Naive B cell (primary cell): ENCODE measurements at regions not wholly inside any gene's neighbourhood (a gene's known extent, or its start where the extent isn't known, plus 50 kb on each side); places are given as distances from the start of the nearest gene placed in this dataset.

Experiments
- ATAC-seq, 2 donors: fragments of 150-1000 bp; cut with Tn5 transposase; 2 replicates each; pipeline ENCODE4 v1.10.0; 2021; ENCODE audit warnings: low read depth in 2 of 2, mild to moderate bottlenecking in 2 of 2, moderate library complexity in 2 of 2
- DNase-seq: peaks from one replicate; pipeline ENCODE4 v3.0.0; 2022
- H3K27ac Mint-ChIP-seq, 6 donors: one replicate each; pipeline ENCODE4 v1.8.0; 2020 to 2022; ENCODE audit warnings: mild to moderate bottlenecking in 6 of 6, mixed read lengths in 6 of 6, moderate library complexity in 5 of 6, inconsistent platforms in 2 of 6
- H3K27me3 Mint-ChIP-seq, 3 donors: one replicate each; pipeline ENCODE4 v1.8.0; 2021 to 2022; ENCODE audit warnings: mixed read lengths in 3 of 3, mild to moderate bottlenecking in 1 of 3
- H3K36me3 Mint-ChIP-seq, 2 donors: one replicate each; pipeline ENCODE4 v1.8.0; 2020 to 2022; ENCODE audit warnings: mixed read lengths in 2 of 2, inconsistent platforms in 1 of 2, mild to moderate bottlenecking in 1 of 2
- H3K4me1 Mint-ChIP-seq, 3 donors: one replicate each; pipeline ENCODE4 v1.8.0; 2020 to 2022; ENCODE audit warnings: mixed read lengths in 3 of 3, inconsistent platforms in 1 of 3, mild to moderate bottlenecking in 1 of 3, moderate library complexity in 1 of 3
- H3K4me3 Mint-ChIP-seq, 8 donors: one replicate each; pipeline ENCODE4 v1.8.0; 2020 to 2022; ENCODE audit warnings: mild to moderate bottlenecking in 8 of 8, mixed read lengths in 8 of 8, moderate library complexity in 8 of 8, inconsistent platforms in 2 of 8
- H3K9me3 Mint-ChIP-seq, 7 donors: one replicate each; pipeline ENCODE4 v1.8.0; 2020 to 2022; ENCODE audit warnings: mixed read lengths in 7 of 7, mild to moderate bottlenecking in 5 of 7, inconsistent platforms in 2 of 7, moderate library complexity in 1 of 7

DNA sequence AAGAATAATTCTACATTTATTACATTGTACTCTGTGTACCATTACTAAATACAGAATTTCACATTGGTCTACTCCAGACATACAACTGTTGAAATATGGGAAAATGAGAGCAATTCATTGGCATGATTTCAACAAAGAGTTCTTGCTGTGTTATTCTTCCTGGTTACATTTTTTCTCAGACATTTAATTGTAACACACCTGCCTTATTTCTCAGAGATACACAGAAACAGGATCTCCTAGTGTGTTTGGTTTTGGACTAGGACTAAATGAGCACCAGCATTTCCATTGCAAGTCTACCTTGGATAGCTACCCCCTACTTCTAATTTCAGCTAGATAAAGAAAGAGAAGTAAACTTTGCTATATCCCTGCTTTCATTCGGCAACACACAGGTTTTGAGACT is 274.3 kb upstream of the CNTN4 start:
- no peak for ATAC-seq

DNA sequence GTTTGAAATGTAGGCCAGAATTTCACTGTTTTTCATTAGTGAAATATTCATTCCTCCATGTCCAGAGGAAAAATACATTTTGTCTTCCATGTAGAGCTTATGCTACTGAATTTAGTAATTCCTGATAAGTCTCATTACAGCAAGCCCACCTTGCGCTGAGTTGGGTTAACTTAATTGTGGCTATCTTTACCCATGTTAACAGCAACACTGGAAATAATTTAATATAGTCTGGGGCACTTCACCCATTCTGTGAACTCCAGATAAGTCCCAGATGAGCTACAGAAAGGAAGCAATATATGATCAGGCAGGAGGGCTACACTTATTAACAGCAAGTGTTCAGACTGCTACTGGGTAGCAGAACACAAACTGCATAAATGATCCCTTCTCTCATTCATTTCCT is 270.1 kb upstream of the CNTN4 start:
- no peaks in the 10 kb centered on the region for H3K27me3 Mint-ChIP-seq
- ATAC-seq, result no peak
- DNase-seq, result no peak
- H3K27ac Mint-ChIP-seq, result no peak overlapping the region
- H3K36me3 Mint-ChIP-seq, result no peaks in the 10 kb centered on the region
- no peak overlapping the region for H3K4me3 Mint-ChIP-seq
- H3K9me3 Mint-ChIP-seq, result peaks cover 0 to 10% (median 4%) of the 10 kb centered on the region in 7 donors
- H3K4me1 Mint-ChIP-seq, result no peaks in the 10 kb centered on the region

More for the DNA sequence above, 274.3 kb upstream of the CNTN4 start:
- Mint-ChIP-seq H3K9me3 (peaks cover 0 to 10% (median 5%) of the 10 kb centered on the region in 7 donors), H3K4me1 (no peaks in the 10 kb centered on the region), H3K4me3 (no peak overlapping the region), H3K27ac (no peak overlapping the region), H3K27me3 (no peaks in the 10 kb centered on the region), H3K36me3 (no peaks in the 10 kb centered on the region)
- DNase-seq, result no peak

DNA sequence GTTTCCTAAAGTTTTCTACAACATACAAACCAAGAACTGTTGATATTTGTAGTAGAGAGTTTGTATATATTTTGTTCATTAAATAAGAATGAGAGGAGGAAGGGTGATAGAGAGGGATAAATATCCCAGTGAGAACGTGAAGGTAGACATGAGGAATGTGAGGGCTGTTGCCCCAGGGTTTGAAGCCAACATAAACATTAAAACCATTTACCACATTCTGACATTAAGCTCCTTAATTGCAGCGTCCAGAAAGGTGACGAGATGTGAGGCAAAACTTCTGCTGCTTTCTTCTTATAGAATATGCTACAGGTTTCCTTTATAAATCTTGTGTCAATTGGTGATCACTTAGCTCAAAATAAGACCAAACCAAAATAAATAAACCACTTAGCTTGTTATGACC is 267.8 kb upstream of the CNTN4 start:
- Mint-ChIP-seq H3K27me3 (no peaks in the 10 kb centered on the region), H3K4me3 (no peak overlapping the region), H3K36me3 (no peaks in the 10 kb centered on the region), H3K27ac (no peak overlapping the region), H3K4me1 (no peaks in the 10 kb centered on the region), H3K9me3 (peaks cover 0 to 10% (median 5%) of the 10 kb centered on the region in 7 donors)
- DNase-seq, result no peak
- no peak for ATAC-seq

DNA sequence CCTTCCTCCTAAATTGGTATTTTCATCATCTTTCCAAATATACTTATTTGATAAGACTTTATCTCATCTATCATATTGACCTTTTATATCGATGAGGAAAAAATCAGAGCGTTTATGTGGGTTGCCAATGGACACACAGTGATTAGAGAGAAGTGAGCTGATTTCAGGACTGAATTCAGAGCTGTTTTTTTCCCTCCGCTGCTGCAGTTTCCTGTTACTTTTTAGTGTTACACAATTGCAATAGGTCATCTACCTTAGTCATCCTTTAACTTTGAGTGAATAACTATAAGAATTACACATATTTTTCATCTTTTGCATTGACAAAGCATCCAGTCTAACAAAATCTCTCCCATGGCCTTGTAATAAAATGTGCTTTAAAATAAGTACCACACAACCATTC is 266.3 kb upstream of the CNTN4 start:
- H3K4me3 Mint-ChIP-seq, result no peak overlapping the region
- H3K4me1 Mint-ChIP-seq, result no peaks in the 10 kb centered on the region
- no peak overlapping the region for H3K27ac Mint-ChIP-seq
- DNase-seq, result no peak
- H3K36me3 Mint-ChIP-seq, result no peaks in the 10 kb centered on the region
- no peak for ATAC-seq
- H3K9me3 Mint-ChIP-seq, result peaks cover 0 to 10% (median 0%) of the 10 kb centered on the region in 7 donors
- no peaks in the 10 kb centered on the region for H3K27me3 Mint-ChIP-seq

DNA sequence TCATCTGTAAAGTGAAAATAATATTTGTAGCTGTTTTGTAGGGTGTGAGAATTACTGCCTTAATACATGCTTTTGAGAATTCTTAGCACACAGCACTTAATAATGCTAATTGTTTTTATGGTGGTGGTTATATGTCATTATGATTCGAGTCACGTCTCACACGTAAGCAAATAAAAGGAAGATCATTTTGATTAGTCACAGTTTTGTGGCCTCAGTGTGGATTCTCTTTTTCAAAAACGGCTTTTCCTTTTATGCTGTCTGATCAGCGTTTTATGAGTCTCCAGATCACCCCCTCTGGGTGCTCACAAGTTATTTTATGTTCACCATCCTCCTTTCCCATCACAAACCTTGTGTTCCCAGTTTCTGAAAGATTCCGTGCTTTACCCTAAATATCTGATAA is 255.6 kb upstream of the CNTN4 start:
- Mint-ChIP-seq H3K4me3 (no peak overlapping the region), H3K9me3 (peaks cover 0 to 12% (median 8%) of the 10 kb centered on the region in 7 donors), H3K27me3 (no peaks in the 10 kb centered on the region), H3K36me3 (no peaks in the 10 kb centered on the region), H3K27ac (no peak overlapping the region), H3K4me1 (no peaks in the 10 kb centered on the region)
- DNase-seq (no peak), ATAC-seq (no peak)

DNA sequence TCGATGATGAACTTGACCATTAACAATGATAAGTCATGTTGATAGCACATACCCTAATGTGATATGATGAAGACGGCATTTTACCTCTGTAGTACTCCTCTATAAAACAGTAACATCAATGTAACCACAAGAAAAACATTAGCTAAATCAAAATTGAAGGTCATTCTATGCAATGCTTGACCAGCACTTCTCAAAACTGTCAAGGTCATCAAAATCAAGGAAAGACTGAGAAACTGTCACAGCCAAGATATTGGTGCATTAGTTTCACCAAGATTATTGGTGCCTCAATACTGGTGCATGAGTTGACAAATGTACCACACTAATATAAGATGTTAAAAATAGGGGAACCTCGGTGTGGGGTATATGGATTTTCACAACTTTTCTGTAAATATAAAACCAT is 251.1 kb upstream of the CNTN4 start:
- ATAC-seq (no peak), DNase-seq (no peak)
- no peaks in the 10 kb centered on the region for H3K27me3 Mint-ChIP-seq
- no peaks in the 10 kb centered on the region for H3K36me3 Mint-ChIP-seq
- peaks cover 0 to 11% (median 4%) of the 10 kb centered on the region in 7 donors for H3K9me3 Mint-ChIP-seq
- H3K27ac Mint-ChIP-seq, result no peak overlapping the region
- H3K4me1 Mint-ChIP-seq, result no peaks in the 10 kb centered on the region
- H3K4me3 Mint-ChIP-seq, result no peak overlapping the region

DNA sequence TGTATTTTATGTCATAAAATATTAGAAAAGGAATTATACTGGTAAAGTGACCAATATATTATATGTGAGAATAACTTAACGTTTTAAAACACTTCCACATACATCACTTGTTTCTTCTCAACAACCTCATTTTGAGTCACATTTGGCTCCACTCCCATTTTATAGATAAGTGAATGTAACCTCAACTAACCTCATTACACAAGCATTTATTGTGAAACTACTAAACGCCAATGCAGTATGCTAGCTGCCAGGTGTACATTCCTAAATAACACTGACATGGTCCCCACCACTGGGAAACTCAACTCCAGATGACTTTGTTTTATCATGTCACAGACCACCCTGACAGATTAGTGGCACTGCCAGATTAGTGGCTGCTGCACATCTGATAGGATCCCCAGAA is 249.7 kb upstream of the CNTN4 start:
- no peaks in the 10 kb centered on the region for H3K4me1 Mint-ChIP-seq
- no peaks in the 10 kb centered on the region for H3K27me3 Mint-ChIP-seq
- H3K4me3 Mint-ChIP-seq, result no peak overlapping the region
- no peak overlapping the region for H3K27ac Mint-ChIP-seq
- peaks cover 0 to 12% (median 4%) of the 10 kb centered on the region in 7 donors for H3K9me3 Mint-ChIP-seq
- DNase-seq, result no peak
- no peak for ATAC-seq
- no peaks in the 10 kb centered on the region for H3K36me3 Mint-ChIP-seq

DNA sequence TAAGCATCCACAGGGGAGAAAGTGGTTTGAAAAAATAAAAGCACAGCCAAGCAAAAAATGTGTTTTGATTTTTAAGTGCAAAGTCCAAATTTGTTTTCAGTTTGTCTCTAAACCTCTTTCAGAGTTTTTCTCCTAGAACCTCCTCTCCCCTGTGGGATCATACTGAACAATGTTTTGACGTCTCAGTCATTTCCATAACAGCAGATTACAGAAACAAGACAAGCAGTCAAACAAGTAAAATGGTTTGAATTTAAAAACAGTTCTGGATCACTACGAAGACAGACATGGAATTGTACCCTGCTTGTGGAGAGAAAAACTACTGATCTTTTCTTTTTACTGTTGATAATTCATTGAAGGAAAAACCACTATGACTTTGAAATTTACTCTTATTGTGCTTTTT is 245.7 kb upstream of the CNTN4 start:
- peaks cover 0 to 11% (median 0%) of the 10 kb centered on the region in 7 donors for H3K9me3 Mint-ChIP-seq
- no peaks in the 10 kb centered on the region for H3K36me3 Mint-ChIP-seq
- H3K27ac Mint-ChIP-seq, result no peak overlapping the region
- no peaks in the 10 kb centered on the region for H3K4me1 Mint-ChIP-seq
- H3K27me3 Mint-ChIP-seq, result no peaks in the 10 kb centered on the region
- DNase-seq (no peak), ATAC-seq (no peak)
- H3K4me3 Mint-ChIP-seq, result no peak overlapping the region

DNA sequence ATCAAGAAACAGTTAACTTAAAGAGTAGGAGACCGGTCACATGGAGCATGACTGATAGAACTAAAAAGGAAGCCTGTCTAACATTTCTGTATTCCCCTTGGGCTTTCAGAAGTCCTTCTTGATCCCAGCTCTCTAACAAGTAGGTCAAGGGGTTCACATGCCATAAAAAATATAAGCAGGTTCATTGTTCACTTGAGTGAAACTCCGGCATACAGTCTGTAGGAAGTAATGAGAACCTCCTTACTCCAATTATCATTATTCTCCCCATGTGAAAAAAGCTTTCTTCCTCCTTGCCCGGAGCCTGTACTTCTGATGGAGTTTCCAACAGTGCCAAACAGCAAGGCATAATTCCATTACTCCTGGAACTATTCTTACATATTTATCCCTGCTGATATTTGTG is 242.8 kb upstream of the CNTN4 start:
- DNase-seq (no peak), ATAC-seq (no peak)
- no peaks in the 10 kb centered on the region for H3K4me1 Mint-ChIP-seq
- peaks cover 0 to 8% (median 0%) of the 10 kb centered on the region in 7 donors for H3K9me3 Mint-ChIP-seq
- no peak overlapping the region for H3K27ac Mint-ChIP-seq
- no peak overlapping the region for H3K4me3 Mint-ChIP-seq
- H3K36me3 Mint-ChIP-seq, result no peaks in the 10 kb centered on the region
- H3K27me3 Mint-ChIP-seq, result no peaks in the 10 kb centered on the region

DNA sequence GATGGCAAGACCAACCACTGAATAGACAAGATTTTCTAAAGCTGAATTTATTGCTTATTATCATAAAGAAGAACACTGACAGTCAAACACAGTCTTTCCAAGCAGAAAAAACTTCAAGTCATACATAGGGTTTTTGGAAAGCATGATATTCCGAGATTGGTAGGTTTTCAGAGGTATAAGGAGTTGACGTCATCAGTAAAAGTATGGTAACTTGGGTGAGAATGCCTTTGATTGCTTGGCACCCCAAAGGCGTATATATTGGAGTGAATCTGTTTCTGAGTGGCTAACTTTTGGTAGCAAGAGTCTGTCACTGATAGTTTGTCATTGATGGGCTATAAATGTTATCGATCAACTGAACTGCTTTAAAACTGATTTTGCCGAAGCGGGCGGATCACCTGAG is 227.9 kb upstream of the CNTN4 start:
- DNase-seq (no peak), ATAC-seq (no peak)
- H3K4me3 Mint-ChIP-seq, result no peak overlapping the region
- no peaks in the 10 kb centered on the region for H3K4me1 Mint-ChIP-seq
- no peaks in the 10 kb centered on the region for H3K27me3 Mint-ChIP-seq
- no peak overlapping the region for H3K27ac Mint-ChIP-seq
- H3K36me3 Mint-ChIP-seq, result no peaks in the 10 kb centered on the region
- H3K9me3 Mint-ChIP-seq, result peaks cover under 1 to 7% (median 4%) of the 10 kb centered on the region in 7 donors

DNA sequence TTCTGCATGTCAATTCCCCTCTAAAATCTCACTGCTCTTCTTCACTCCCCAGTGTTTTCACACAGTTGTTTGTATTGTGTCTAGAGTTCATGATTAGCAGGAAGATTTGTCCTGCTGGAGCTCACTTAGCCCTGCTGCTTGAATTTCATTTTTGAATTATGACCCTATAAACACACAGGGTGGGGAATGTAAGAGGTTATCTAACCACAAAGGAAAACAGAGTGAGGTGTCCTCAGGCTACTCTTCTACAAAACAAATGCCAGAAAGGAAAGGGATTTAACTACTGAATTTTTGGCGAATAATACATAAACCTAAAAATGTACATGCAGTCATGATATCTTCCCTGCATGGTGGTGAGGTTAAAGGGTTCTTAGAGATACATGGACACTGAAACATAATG is 215.1 kb upstream of the CNTN4 start:
- no peak overlapping the region for H3K4me3 Mint-ChIP-seq
- ATAC-seq, result no peak
- H3K36me3 Mint-ChIP-seq, result no peaks in the 10 kb centered on the region
- peaks cover 0 to 15% (median 4%) of the 10 kb centered on the region in 7 donors for H3K9me3 Mint-ChIP-seq
- no peak for DNase-seq
- no peaks in the 10 kb centered on the region for H3K4me1 Mint-ChIP-seq
- H3K27me3 Mint-ChIP-seq, result no peaks in the 10 kb centered on the region
- peak overlapping the region in 1 of 6 donors; percentile 53 for H3K27ac Mint-ChIP-seq

DNA sequence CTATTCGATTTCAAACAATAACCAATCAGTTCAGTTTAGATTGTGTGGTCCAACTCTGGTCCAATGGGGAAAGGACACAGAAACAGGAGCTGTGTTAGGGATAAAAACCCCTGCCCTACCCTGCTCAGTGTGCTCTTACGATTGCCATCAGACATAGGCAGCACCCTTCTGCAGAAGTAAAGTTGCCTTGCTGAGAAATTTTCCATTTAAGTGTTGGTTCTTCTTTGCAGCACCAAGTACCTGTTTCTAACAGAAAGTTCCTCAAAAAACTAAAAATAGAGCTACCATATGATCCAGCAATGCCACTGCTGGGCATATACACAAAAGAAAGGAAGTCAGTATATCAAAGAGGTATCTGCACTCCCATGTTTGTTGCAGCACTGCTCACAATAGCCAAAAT is 206.2 kb upstream of the CNTN4 start:
- Mint-ChIP-seq H3K4me1 (no peaks in the 10 kb centered on the region), H3K9me3 (peaks cover 11 to 38% (median 14%) of the 10 kb centered on the region in 7 donors), H3K27ac (no peak overlapping the region), H3K27me3 (no peaks in the 10 kb centered on the region), H3K36me3 (no peaks in the 10 kb centered on the region), H3K4me3 (no peak overlapping the region)
- ATAC-seq (no peak), DNase-seq (no peak)

DNA sequence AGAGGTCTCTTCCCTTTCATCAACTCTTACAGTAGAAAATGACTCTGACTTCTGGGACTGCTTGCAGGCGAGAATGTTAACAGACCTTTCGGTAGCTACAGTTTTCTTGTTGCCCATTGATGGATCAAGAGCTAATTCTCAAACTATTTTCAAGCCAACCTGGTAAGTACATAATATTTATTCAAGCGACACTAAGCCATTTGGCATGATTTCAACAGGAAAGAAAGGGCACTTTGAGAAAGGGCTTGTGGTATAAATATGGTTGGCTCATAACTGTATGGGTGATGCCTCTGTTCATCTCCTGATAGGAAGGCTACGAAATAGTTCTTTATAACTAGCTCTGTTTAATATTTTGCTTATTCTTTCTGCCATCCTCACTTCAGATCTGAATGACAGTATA is 196.2 kb upstream of the CNTN4 start:
- Mint-ChIP-seq H3K27ac (no peak overlapping the region), H3K36me3 (no peaks in the 10 kb centered on the region), H3K4me3 (no peak overlapping the region), H3K4me1 (no peaks in the 10 kb centered on the region), H3K27me3 (no peaks in the 10 kb centered on the region), H3K9me3 (peaks cover 2 to 13% (median 5%) of the 10 kb centered on the region in 7 donors)
- DNase-seq (no peak), ATAC-seq (no peak)

DNA sequence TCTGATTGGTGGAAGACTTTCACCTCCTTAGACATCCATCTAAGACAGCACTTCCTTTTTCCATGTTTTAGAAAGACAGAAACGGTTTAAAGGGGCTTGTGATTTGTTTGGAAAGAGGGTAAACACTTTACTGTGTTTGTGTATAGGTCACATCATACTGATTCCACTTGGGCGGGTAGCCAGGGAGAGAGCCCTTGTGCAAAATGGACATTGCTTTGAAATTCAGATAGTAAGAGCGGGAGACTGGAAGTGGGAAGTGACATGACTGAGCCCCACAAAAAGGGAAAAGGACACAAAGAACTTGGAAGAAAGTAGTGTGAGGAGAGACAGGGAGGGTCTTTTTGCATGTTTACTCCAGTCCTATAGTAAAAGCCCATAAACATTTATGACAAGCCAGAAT is 195.6 kb upstream of the CNTN4 start:
- no peaks in the 10 kb centered on the region for H3K27me3 Mint-ChIP-seq
- no peak for DNase-seq
- ATAC-seq, result no peak
- H3K27ac Mint-ChIP-seq, result peak overlapping the region in 1 of 6 donors; percentile 24
- H3K4me3 Mint-ChIP-seq, result no peak overlapping the region
- H3K4me1 Mint-ChIP-seq, result no peaks in the 10 kb centered on the region
- H3K36me3 Mint-ChIP-seq, result no peaks in the 10 kb centered on the region
- H3K9me3 Mint-ChIP-seq, result peaks cover 2 to 13% (median 5%) of the 10 kb centered on the region in 7 donors

DNA sequence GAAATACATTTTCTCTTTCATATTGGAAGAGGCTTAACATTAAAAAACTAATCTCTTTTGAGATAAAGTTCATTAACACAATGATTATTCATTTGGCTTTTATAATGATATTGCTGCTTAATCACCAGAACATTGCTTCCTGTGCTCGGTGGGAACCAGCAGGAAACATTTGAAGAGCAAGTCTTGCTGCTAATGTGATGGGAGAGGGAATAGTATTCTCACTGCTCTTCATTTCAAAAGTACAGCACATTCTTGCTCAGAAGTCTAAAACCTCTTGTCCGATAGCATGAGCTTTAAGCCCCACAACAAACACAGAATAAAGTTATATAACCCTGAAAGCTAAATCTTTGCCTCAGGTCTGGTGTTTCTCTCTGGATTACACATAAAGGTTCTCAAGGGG is 190.8 kb upstream of the CNTN4 start:
- Mint-ChIP-seq H3K9me3 (peaks cover 2 to 9% (median 4%) of the 10 kb centered on the region in 7 donors), H3K27ac (no peak overlapping the region), H3K4me1 (no peaks in the 10 kb centered on the region), H3K4me3 (no peak overlapping the region), H3K27me3 (no peaks in the 10 kb centered on the region), H3K36me3 (no peaks in the 10 kb centered on the region)
- ATAC-seq, result no peak
- DNase-seq, result no peak
